ENCODE measurements at regions not wholly inside any gene's neighbourhood (a gene's known extent, or its start where the extent isn't known, plus 50 kb on each side); places are given as distances from the start of the nearest gene placed in this dataset.

GRCh38 chr9:38286357-38286756, 106.1 kb upstream of the ALDH1B1 start:
- TF ChIP-seq, protein P1, sequence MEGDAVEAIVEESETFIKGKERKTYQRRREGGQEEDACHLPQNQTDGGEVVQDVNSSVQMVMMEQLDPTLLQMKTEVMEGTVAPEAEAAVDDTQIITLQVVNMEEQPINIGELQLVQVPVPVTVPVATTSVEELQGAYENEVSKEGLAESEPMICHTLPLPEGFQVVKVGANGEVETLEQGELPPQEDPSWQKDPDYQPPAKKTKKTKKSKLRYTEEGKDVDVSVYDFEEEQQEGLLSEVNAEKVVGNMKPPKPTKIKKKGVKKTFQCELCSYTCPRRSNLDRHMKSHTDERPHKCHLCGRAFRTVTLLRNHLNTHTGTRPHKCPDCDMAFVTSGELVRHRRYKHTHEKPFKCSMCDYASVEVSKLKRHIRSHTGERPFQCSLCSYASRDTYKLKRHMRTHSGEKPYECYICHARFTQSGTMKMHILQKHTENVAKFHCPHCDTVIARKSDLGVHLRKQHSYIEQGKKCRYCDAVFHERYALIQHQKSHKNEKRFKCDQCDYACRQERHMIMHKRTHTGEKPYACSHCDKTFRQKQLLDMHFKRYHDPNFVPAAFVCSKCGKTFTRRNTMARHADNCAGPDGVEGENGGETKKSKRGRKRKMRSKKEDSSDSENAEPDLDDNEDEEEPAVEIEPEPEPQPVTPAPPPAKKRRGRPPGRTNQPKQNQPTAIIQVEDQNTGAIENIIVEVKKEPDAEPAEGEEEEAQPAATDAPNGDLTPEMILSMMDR (conservative IDR thresholded peaks at IDR 0.05) = no peak
- TF ChIP-seq ZFX (IDR thresholded peaks at IDR 0.05) = no peak
